ENCODE measurements at regions not wholly inside any gene's neighbourhood (a gene's known extent, or its start where the extent isn't known, plus 50 kb on each side); places are given as distances from the start of the nearest gene placed in this dataset.

DNA sequence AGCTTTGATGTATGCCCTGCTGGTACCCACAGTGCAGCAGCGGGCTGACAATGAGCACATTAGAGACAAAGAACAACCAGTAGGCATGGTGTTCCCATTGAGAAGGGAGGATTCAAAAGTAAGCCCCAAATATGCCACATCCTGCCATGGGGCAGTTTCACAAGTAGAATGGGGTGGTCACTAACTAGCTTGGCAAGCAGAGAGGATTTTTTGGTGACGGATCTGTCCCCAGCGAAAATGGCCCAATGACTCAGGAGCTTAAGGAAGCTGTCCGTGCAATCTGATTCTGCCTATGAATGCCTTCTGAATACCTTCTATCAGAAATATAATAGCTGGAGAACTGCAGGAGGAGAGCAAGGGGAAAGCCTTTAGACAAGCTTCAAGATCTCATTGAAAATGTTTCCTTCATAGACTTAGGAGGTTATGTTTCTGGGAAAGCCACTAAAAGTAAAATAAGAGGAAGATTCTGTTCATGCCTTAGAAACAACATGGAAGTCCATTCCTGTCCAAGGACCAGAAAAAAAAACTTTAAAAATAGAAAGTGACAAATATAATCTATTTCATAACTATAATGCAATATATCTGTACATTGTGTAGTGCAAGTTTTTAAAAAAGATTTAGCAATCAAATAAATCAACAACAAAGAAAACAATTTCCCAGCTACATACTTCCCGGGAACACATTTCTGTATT is 117.5 kb upstream of the SLC14A2 start:
- DNase-seq, result no peak

DNA sequence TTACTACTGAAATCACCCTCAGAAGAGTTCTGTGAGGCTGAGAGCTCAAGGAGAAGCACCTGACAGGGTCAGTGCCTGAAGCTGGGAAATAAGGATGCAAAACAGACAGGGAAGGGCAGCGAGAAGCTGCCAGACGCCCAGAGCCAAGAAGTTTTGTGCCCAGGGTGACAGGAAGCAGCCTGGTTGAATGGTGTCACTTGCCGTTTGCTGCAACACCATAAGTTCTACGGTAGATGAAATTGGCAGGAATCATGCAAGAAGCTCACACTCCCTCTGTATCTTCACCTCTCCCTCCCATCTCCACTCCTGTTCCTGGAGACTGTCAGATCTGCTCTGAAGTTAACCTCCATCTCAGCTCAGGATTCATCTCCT is 117.0 kb upstream of the SLC14A2 start:
- no peak for DNase-seq

DNA sequence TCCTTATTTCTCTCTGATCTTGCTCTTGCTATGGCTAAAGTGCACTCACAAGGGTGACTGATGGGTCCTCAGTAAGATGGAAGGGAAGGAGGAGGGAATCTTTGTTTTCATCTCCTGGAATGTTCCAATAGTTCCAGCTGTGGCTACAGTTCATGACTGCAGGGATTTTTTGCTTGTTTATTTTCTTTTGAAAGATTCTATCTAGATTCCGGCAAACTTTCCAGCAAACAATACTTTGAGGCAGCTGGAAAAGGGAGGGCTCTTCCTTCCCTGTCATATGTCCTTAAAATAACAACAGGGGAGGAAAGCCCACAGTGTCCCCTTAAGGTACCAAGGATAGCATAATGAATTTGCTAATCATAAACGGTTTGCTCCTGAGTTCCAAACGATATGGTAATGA is 111.3 kb upstream of the SLC14A2 start:
- no peak for DNase-seq

DNA sequence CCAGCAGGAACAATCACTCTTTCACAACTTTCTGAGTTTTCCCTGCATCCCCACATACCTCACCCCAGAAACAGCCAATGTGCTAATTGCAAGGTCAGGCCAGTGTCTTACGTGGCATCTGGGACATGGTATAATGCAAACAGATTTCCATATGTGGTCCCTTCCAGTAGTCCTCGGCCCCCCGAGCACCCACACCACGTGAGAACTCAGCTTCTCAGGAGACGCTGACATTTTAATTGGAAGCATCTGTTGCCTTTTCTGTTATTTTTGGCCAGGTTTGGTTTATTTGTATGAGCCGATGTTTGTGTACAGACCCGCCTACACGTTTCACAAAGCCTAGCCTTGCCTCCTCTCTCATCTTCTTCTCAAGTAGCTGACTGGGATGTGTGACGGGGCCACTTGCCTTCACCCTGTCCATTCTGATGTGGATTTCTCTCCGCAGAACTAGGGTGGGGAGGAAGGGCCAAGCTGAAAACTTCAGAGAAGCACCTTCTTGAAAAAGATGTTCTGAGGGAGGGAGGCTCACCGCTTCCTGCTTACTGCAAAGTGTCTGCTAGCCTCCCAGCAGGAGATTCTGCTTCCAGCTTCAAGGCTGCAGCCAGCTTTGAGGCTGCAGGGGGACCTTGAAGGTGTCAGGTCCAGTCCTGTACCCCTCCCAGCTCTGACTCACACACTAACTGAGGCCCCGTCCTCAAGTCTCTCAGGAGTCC is 109.6 kb upstream of the SLC14A2 start:
- no peak for DNase-seq

DNA sequence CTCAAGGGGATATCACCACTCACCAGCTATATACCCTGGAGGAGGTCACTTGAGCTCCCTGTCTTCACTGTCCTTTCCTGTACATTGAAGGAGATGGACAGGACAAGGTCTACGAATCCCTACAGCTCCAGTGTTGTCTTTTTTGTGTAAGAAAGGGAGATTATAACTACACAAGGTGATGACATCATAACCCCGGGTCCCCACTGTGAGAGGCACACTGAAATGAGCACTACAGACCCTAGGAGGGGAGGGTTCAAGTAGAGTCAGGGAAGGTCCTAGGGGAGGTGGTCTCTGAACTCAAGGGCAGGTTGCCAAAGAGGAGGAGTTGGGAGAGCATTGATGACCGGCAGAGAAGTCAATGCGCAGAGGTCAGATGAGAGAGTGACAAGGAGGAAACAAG is 108.3 kb upstream of the SLC14A2 start:
- DNase-seq, result no peak

DNA sequence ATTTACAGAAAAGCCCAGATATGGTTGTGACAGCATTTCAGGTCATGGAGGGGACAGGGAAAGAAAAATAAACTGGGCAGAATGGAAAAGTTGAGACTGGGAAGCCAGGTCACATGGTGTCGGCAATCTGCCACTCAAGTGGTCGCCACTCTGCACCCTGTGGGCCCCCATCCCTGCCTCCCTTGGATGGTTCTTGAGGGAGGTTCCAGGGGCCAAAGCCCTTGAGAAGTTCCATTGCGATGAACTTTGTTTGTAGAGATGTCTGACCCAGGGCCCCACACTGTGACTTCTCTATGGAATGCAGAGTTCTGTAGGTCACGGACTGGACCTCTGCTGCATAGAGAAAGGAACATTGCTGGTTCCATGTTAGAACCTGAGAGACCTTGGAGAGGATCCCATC is 105.7 kb upstream of the SLC14A2 start:
- no peak for DNase-seq

DNA sequence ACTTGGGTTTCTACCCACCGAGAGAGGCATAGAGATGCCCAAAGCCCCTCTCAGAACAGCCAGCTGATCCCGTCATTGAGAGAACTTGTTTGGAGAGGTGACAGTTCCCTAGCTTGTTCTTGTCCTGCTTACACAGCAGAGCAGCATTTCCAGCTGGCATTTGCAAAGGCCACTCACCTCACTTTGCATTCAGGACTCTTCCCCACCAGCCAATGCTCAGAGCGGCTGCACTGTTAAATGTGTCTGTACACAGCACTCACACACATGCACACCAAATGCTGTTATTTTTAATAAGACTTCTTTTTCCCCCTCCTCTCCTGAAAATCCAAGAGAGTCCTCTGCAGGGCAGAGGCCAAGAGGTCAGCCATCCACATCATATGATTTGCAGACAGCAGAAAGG is 104.6 kb upstream of the SLC14A2 start:
- DNase-seq, result no peak

DNA sequence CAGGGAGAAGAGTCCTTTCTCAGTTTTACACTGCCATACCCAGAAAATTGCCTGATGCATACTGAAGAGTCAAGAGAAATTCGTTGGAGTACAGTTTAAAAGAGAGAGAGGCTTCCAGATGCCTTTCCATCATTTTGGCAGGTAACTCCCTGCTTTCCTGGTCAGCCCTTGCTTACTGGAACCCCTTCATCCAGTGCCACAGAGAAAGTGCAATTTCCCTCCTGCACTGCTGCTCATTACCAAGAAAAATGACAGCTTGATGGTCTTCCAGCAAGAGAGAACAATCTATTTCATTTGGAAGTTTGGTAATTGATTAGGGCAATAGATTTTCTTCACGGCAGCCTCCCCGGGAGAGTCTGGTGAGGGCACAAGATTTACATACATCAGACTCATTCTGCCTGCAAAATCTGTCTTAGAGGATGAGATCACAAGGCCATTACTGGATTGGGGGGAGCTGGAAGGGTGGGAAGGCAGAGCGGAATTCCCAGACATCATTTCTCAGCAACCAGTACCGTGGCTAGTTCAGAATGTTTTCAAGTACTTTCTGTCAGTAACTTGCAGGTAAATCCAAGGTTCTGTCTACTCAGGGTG is 102.8 kb upstream of the SLC14A2 start:
- DNase-seq, result no peak

DNA sequence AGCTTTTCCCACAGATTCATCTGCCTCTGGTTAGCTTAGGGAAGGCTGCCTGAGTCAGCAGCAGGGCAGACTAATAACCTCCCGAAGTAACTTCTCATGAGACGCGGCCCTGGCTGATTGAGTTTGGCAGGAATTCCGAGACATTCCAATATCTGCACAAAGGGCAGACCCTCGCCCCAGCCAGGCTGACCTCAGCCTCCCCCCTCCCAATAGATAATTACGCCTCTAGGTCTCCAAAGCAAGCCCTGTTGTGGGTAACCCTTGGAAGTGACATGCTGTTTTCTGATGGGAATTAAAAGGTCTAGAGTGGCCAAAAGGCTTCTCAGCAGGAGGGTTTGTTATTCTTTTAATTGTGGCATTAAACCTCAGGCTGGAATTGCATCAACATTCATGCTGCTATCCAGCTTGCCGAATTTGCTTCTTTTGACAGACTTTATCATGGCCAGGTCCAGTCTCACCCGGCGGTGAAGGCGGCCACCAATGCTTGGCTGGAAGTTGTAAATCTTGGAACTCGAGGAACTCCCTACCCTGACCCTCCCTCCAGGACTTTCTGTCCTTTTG is 98.0 kb upstream of the SLC14A2 start:
- no peak for DNase-seq

DNA sequence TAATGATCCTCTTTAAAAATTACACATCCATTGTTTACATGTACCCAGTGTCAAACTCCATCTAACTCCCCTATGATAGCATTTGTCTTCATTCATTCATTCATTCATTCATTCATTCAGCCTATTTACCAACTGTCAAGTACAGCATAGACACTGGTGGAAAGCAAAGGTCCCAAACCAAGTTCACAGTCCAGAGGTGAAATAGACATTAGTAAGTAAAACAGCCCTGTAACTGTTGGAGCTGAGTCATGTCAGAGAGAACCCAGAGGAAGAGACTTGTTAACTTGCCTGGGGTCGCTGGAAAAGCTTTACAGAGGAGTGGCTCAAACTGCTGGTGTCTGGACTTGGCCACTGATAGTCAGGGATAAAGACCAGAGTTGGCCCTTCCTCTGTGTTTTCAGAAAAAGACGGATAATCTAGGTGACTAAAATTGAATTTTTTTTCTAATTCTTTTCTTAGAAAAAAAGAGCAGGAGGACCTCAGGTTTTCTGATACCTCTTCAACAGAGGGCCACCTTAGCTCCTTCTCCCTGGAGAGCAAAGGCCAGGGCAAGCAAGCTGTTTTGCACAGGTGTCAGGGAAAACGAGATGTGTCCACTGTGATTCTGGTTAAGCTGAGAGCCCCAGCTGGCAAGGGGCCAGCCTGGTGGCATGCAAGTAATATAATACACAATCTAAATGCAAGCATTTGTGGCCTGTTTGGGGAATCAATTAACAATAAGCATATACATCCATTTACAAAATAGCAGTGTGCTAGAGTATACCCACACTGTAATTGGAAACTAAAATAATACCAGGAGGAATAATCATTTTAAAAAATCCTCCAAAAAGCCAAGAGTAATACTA is 96.7 kb upstream of the SLC14A2 start:
- DNase-seq, result peak in 1 of 2 experiments; percentile 30

DNA sequence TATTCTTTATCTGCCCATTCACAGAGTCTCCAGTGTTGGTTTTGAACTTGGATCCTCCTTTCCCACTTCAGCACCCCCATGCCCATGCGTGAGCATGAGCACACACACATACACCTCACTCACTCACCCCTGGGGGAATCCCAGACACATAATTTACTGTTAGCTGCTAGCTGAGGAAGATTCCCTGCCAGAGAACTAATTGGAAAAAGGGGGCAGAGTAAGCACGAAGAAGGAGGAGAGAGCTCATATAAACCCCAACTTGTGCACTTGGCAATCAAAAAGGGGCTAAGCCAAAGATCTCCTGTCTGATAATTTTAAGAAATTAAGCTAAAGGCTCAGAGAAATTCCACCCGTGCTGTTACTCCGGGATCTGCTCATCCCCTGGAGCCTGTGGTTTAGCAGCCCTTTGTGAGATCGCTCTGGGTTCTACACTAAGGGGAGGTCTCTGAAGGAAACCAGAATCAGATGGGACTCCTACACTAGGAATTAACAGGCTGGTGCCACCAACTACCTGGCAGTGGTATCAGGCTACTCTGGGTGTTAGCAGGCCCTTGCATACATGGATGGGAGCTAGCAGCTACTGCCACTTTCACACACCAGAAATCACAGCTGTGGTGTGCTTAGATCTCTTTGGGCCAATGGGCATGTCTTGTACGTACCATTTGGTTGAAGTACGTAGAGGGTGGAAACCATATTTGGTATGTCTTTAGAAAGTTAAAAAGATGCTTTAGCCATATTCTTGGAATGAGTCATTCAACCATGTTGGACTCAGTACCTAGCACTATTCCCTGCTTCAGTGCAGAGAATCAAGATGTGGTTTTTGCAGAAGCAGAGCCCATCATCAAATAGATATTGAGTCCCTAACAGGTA is 95.6 kb upstream of the SLC14A2 start:
- no peak for DNase-seq

DNA sequence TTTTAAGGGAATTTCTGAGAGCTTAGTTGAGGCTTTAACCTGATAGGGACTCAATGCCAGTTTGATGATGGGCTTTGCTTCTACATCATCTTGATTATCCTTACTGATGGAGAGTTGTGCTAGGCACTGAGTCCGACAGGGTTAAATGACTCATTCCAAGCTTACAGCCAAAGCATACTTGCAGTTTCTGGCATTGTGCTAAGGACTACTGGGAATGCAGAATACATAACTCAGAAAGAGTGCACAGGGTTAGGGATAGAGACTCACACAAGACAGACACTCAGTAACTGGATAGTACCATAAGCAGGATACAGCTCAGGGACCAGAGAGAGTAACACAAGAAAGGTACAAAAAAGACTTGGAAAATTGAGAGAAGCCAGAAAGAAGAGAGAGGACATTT is 94.1 kb upstream of the SLC14A2 start:
- DNase-seq, result no peak

DNA sequence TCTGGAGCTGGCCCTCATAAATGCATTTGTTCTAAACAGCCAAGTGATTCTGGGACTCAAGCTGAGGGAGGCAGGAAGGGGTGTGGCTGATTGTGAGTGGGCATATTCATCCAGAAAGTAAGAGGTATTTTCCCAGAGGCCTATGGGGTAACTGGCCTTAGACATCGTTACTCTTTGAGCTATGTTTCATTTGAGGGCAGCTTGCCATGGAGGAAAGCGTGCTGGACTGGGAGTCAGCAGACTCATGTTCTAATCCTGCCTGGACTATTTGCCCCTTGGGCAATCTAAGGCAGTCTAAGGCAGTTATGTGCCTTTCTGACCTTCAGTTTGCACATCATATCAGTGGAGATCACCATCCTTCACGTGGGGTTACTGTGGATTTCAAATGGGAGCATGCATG is 93.5 kb upstream of the SLC14A2 start:
- DNase-seq, result no peak

DNA sequence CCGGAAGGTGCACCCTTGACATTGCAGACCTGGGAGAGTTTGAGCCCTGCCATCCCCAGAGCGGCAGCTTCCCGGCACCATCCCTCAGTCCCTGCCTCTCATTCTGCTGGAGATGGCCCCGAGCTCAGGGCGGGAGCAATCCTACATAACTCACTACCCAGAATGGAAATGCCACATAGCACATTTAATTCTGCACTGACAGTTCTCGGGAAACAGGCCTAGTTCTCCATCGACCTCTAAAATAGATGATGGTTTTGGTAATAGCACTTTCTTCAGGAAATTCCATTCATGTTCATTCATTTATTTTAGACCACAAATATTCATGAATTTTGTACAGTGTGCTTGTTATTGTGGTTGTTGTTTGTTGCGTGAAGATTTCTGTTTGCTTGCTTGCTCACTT is 92.9 kb upstream of the SLC14A2 start:
- DNase-seq, result no peak

DNA sequence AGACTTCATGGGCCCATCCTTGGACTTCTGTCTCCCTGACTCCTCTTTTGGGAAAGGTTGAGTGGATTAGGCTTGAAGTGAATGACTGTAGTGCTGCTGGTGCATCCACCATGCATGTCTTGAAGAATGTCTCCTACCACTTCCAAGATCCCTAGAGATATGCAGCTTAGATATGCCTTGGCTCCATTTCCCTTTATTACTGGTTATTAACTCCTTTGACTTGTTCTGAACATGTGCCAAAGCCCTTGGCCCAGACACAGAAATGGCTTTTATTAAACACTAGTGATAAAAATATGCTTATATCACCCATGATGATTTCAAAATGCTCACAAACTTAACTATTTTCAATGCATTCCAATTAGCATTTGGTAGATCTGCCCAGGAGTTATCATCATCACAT is 90.0 kb upstream of the SLC14A2 start:
- DNase-seq, result no peak

DNA sequence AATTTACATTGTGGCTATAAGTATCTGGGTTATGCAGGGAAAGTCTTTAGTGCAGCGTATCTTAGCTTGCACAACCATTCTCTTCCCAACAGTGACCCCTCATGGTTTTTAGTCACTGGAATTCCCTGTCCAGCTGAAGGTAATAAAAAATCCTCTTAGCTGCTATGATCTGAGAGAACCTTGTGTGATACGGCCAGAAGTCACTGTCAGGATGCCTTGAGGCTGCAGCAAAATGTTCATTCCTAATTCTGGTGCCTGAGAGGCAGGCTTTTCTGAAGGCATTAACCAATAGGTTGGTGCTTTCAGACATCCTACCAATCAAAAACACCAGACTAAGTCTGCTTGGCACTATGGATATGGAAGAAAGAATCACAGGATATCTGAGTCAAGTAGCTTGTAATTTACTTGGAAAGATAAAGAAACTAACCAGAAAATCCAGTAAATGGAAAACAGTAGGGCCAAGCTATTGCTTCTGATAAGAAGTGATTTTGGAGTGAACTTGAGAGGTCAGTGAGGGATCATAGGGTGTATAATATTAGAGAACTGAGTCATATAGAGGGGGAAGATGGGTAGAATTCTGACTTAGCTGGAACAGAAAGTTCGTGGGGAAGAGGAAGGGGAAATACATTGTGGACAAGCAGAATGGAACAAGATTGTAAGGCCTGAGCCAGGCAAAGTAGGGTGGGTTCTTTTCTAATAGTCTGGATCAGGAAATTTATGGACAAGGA is 89.0 kb upstream of the SLC14A2 start:
- DNase-seq, result no peak

DNA sequence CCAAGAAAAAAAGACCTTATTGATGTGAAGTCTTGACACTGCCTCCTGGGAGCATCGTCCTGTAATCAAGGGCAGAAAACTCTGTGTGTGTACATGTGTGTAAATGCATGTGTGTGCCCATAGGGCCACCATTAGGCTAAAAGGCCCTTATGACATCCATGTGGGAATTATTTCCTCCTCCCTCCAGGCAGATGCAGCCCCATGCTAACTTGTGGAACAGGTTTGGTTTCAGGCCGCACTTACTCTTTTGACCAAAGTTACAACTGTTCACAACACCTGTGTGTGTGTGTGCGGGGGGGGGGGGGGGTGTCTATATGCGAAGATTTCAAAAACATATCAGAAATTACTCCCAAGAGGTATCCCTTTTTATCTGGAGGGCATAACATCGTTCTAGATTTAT is 87.4 kb upstream of the SLC14A2 start:
- no peak for DNase-seq

DNA sequence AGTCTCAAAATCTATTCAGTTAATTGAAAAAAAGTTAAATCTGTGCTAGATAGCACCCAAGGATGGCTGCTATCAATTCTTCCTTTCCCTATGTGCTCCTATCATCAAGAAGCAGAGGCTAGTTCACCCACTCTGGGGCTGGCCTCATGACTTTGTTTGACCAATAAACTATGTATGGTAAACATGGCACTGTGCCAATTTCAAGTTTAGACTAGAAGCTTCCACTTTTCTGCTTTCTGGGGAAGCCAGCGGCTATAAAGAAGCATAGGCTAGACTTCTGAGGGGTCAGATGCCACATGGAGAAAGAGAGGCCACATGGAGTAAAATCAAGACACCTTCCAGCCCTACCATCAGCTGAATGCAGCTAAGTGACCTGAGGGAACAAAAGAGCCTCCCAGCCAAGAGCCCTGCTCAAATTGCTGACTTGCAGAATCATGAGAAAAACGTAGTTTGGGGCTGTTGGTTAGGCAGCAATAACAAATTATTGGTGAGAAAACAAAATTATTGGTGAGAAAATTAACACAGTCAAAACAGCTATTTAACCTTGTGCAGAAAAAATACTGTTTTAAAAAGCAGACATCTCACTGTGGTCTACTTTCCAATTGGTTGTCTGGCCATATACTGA is 86.5 kb upstream of the SLC14A2 start:
- DNase-seq, result no peak

DNA sequence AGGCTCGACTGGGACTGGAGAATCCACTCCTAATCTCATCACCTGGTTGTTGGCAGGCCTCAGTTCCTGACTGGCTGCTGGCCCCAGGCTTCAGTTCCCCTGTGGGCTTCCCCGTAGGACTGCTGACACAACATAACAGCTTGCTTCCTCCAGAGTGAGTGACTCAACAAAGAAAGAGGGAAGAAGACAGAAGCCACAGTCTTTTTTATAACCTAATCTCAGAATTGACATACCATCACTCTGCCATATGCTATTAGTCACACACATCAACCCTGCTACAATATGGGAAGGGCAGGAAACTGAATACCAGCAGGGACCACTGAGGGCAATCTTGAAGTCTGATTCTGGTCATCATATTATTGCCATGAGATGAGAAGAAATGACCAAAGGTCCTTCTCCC is 76.8 kb upstream of the SLC14A2 start:
- DNase-seq, result no peak

DNA sequence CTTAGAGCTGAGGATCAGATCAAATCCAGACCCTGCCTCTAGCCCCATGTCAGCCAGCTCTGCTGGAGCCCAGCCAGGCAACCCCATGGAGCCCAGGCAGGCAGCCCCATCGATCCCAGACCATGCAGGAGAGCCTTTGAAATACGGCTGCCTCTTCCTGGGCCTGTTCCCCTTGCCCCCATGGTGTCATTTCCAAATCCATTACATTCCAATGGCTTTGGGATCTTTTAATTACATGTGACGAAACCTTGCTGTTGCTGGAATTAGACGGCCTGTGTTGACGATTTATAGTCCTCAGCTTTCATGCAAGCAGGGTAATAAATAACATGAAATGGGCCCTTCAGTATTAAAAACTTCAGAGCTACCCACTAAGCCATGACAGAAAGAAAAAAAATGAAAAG is 75.8 kb upstream of the SLC14A2 start:
- no peak for DNase-seq

DNA sequence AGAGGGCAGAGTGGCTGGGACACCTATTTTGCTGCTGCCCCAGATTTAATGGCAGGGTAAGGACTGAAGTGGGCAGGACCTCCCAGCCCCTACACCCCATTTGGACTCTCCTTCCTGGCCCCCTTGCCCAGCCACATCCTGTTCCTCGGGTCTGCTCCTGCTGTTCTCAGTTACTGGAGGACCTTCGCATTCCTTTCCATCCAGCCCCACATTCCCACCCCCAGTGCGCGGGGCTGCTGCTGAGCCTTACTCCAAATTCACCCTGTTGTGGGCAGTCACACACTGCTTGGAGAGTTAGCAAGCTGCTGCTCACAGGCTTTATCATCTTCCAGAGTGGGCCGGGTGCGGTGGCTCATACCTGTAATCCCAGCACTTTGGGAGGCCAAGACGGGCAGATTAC is 75.2 kb upstream of the SLC14A2 start:
- no peak for DNase-seq
